GM23248 (cell line): ENCODE measurements at regions not wholly inside any gene's neighbourhood (a gene's known extent, or its start where the extent isn't known, plus 50 kb on each side); places are given as distances from the start of the nearest gene placed in this dataset.

ENCODE experiments used
- EZH2 ChIP-seq: fragments of 200-600 bp; sonication (generic); IDR thresholded peaks from 2 replicates; pipeline ENCODE4 v1.6.1; 2018; ENCODE audit warnings: antibody characterized with exemption, mild to moderate bottlenecking; ENCODE audit not compliant: insufficient read depth, poor library complexity, severe bottlenecking
- EZH2phosphoT487 ChIP-seq: fragments of 200-600 bp; sonication (generic); IDR thresholded peaks from 2 replicates; pipeline ENCODE4 v1.6.1; 2018; ENCODE audit warnings: antibody characterized with exemption, moderate library complexity, mild to moderate bottlenecking, low read depth; ENCODE audit not compliant: insufficient read depth

GRCh38 chrX:121195719-121196118, 148.3 kb downstream of the GLUD2 start:
- TF ChIP-seq EZH2 (no peak), EZH2phosphoT487 (no peak)
